Ishikawa (cell line): ENCODE measurements at regions not wholly inside any gene's neighbourhood (a gene's known extent, or its start where the extent isn't known, plus 50 kb on each side); places are given as distances from the start of the nearest gene placed in this dataset.

ENCODE experiments used
- CEBPB ChIP-seq: IDR thresholded peaks from 2 replicates; pipeline ENCODE4 v1.6.1; 2012
- CREB1 ChIP-seq: IDR thresholded peaks from 2 replicates; pipeline ENCODE4 v1.6.1; 2012; ENCODE audit warnings: low read depth
- EGR1 ChIP-seq: IDR thresholded peaks from 2 replicates; pipeline ENCODE4 v1.6.1; 2012
- EP300 ChIP-seq: IDR thresholded peaks from 2 replicates; pipeline ENCODE4 v1.6.1; 2012; ENCODE audit warnings: borderline replicate concordance
- FOXM1 ChIP-seq: IDR thresholded peaks from 2 replicates; pipeline ENCODE4 v1.6.1; 2012; ENCODE audit warnings: low read depth, borderline replicate concordance
- MAX ChIP-seq: IDR thresholded peaks from 2 replicates; pipeline ENCODE4 v1.6.1; 2012
- NFIC ChIP-seq: IDR thresholded peaks from 2 replicates; pipeline ENCODE4 v1.6.1; 2012
- RAD21 ChIP-seq: IDR thresholded peaks from 2 replicates; pipeline ENCODE4 v1.6.1; 2012; ENCODE audit warnings: low read depth
- REST ChIP-seq: IDR thresholded peaks from 2 replicates; pipeline ENCODE4 v1.6.1; 2012; ENCODE audit warnings: low read depth, mild to moderate bottlenecking
- TAF1 ChIP-seq: IDR thresholded peaks from 2 replicates; pipeline ENCODE4 v1.6.1; 2012; ENCODE audit warnings: low read depth, mild to moderate bottlenecking
- TCF12 ChIP-seq: IDR thresholded peaks from 2 replicates; pipeline ENCODE4 v1.6.1; 2012; ENCODE audit warnings: low read depth
- TEAD4 ChIP-seq: IDR thresholded peaks from 2 replicates; pipeline ENCODE4 v1.6.1; 2012
- USF1 ChIP-seq: IDR thresholded peaks from 2 replicates; pipeline ENCODE4 v1.6.1; 2012
- YY1 ChIP-seq: IDR thresholded peaks from 2 replicates; pipeline ENCODE4 v1.6.1; 2012; ENCODE audit warnings: low read depth
- ZBTB7A ChIP-seq: IDR thresholded peaks from 2 replicates; pipeline ENCODE4 v1.6.1; 2012; ENCODE audit warnings: low read depth

- TF ChIP-seq EGR1 (no peak), REST (no peak), USF1 (no peak), RAD21 (no peak), MAX (no peak), YY1 (no peak), ZBTB7A (no peak), EP300 (no peak), FOXM1 (no peak), CREB1 (no peak), TCF12 (no peak), NFIC (no peak), TAF1 (no peak), CEBPB (no peak), TEAD4 (no peak)
Observed at GRCh38 chr5:19140276-19140675, 847.7 kb downstream of the CDH18 start.

GRCh38 chr5:19143935-19144334 is 844.1 kb downstream of the CDH18 start:
- TF ChIP-seq ZBTB7A (no peak), EP300 (no peak), TCF12 (no peak), FOXM1 (no peak), RAD21 (no peak), CREB1 (no peak), USF1 (no peak), YY1 (no peak), TAF1 (no peak), CEBPB (no peak), MAX (no peak), REST (no peak), EGR1 (no peak), NFIC (no peak), TEAD4 (no peak)

GRCh38 chr5:19169426-19169825 is 818.6 kb downstream of the CDH18 start:
- TF ChIP-seq EGR1, result no peak
- TF ChIP-seq FOXM1, result no peak

- no peak for TF ChIP-seq YY1
- TF ChIP-seq EGR1, result no peak
- TF ChIP-seq USF1, result no peak
- TF ChIP-seq CREB1, result no peak
- TF ChIP-seq TCF12, result no peak
- TF ChIP-seq FOXM1, result no peak
- no peak for TF ChIP-seq ZBTB7A
- no peak for TF ChIP-seq CEBPB
- no peak for TF ChIP-seq TEAD4
- TF ChIP-seq RAD21, result no peak
Observed at GRCh38 chr5:19172926-19173470, 815.0 kb downstream of the CDH18 start.

GRCh38 chr5:19175776-19176570 is 812.0 kb downstream of the CDH18 start:
- TF ChIP-seq MAX (no peak), EGR1 (no peak), FOXM1 (no peak), TAF1 (no peak), USF1 (no peak), EP300 (no peak), NFIC (no peak), TCF12 (no peak), ZBTB7A (no peak), TEAD4 (no peak), CREB1 (no peak), REST (no peak), YY1 (no peak), CEBPB (no peak), RAD21 (no peak)
